ENCODE measurements at regions not wholly inside any gene's neighbourhood (a gene's known extent, or its start where the extent isn't known, plus 50 kb on each side); places are given as distances from the start of the nearest gene placed in this dataset.
"Not testable (repeated sequence)": the region's sequence is repeated elsewhere in the genome, so short reads cannot be mapped to it uniquely, and the experiment has no call there.

DNA sequence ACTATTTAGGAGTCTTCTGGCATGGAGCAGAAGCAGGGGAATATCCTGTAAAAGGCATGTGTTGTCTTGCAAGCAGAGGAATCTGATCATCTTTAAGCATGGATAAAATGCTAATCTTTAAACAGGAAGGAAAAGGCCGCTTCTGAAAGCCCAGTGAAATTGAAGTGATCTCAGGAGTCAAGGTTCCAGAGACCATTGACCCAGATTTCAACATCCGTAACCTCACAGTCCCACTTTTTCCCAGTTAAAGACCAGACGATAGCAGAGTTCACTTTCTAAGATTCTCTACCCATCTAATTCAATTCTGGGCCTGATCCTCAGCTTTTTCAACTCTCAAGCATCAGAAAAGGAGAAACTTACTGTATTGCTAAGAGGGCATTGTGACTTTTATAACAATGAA is 332.2 kb upstream of the LRP1B start:
- intact Hi-C loops (cut with micrococcal nuclease): no loop called here
- H3K27ac Mint-ChIP-seq: no peak overlapping the region
- no peak overlapping the region for H3K4me3 Mint-ChIP-seq
- H3K4me1 Mint-ChIP-seq (ENCODE audit: low read depth): no peaks in the 10 kb centered on the region
- ChIA-PET CTCF (no interaction called here), POLR2A (no interaction called here)
- no peak for DNase-seq
- H3K36me3 Mint-ChIP-seq: no peaks in the 10 kb centered on the region
- peaks cover 11% of the 10 kb centered on the region for H3K9me3 Mint-ChIP-seq
- H3K27me3 Mint-ChIP-seq: no peaks in the 10 kb centered on the region

GRCh38 chr2:142462306-142462705 is 331.5 kb upstream of the LRP1B start:
- H3K4me1 Mint-ChIP-seq (ENCODE audit: low read depth): no peaks in the 10 kb centered on the region
- H3K27ac Mint-ChIP-seq: no peak overlapping the region
- peaks cover 8% of the 10 kb centered on the region for H3K9me3 Mint-ChIP-seq
- POLR2A ChIA-PET: no interaction called here
- no peak for DNase-seq
- H3K36me3 Mint-ChIP-seq: no peaks in the 10 kb centered on the region
- CTCF ChIA-PET: no interaction called here
- intact Hi-C loops (cut with micrococcal nuclease): no loop called here
- H3K27me3 Mint-ChIP-seq: no peaks in the 10 kb centered on the region
- no peak overlapping the region for H3K4me3 Mint-ChIP-seq

DNA sequence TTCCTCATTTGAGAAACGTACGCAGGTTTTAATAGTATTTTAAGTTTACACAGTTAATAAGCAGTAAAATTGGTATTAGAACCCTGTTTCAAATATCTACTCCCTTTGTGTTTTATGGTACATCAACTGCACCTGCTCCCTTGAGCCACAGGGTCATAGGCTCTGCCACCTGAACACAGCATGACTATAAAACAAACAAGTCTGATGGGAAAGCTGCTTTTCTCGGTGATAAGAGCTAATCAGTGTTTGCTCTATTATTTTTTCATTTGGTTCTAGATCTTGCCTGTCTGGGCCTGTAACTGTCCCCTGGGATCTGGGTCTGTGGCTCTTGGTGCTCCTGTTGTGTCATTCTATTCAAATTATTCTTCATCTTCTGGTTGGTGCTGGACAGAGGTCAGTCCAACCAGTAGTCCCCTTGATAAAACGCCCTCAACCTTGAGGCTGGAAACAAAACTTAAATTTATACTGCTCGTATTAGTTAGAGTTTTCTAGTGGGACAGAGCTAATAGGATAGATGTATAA is 314.8 kb upstream of the LRP1B start:
- POLR2A ChIA-PET: no interaction called here
- intact Hi-C loops (cut with micrococcal nuclease): no loop called here
- CTCF ChIA-PET: no interaction called here
- Mint-ChIP-seq H3K36me3 (no peaks in the 10 kb centered on the region), H3K4me1 (ENCODE audit: low read depth) (no peaks in the 10 kb centered on the region), H3K9me3 (peaks cover 6% of the 10 kb centered on the region), H3K4me3 (no peak overlapping the region), H3K27me3 (no peaks in the 10 kb centered on the region), H3K27ac (no peak overlapping the region)
- DNase-seq: no peak

DNA sequence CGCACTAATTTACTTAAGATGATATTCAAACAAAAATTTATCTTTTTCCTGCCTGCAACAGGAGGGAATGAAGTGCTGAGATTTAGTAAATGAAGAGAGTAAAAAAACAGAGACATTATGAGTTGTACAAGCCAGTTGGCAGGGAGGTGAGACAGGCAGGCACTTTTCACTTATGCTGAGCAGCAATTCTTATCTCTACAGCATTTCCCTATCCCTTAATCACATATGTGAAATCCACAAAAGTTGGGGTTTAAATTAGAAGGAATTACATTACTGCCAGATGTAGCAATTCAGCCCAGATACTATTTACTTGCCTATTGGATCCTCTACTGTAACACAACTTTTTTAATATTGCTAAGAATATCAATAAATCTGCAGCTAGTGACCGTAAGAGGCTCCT is 314.2 kb upstream of the LRP1B start:
- no peak for DNase-seq
- intact Hi-C loops (cut with micrococcal nuclease): no loop called here
- Mint-ChIP-seq H3K27me3 (no peaks in the 10 kb centered on the region), H3K36me3 (no peaks in the 10 kb centered on the region), H3K9me3 (peaks cover 6% of the 10 kb centered on the region), H3K4me1 (ENCODE audit: low read depth) (no peaks in the 10 kb centered on the region), H3K4me3 (no peak overlapping the region), H3K27ac (no peak overlapping the region)
- ChIA-PET POLR2A (no interaction called here), CTCF (no interaction called here)

DNA sequence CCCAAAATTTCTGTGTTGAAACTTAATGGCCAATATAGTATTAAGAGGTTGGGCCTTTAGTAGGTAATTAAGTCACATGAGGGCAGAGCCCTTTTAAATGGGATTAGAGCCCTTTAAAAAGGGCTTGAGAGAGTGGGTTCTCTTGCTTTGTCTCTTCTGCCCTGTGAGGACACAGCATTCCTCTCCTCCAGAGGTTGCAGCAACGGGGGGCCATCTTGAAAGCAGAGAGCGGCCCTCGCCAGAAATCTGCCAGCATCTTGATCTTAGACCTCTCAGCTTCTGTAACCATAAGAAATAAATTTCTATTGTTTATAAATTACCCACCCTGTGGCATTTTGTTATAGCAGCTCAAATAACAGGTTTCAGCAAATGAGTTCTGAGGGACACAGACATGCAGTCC is 305.0 kb upstream of the LRP1B start:
- H3K27me3 Mint-ChIP-seq: no peaks in the 10 kb centered on the region
- no peaks in the 10 kb centered on the region for H3K36me3 Mint-ChIP-seq
- CTCF ChIA-PET: no interaction called here
- H3K4me3 Mint-ChIP-seq: no peak overlapping the region
- no peak overlapping the region for H3K27ac Mint-ChIP-seq
- no peaks in the 10 kb centered on the region for H3K4me1 Mint-ChIP-seq (ENCODE audit: low read depth)
- peaks cover 3% of the 10 kb centered on the region for H3K9me3 Mint-ChIP-seq
- POLR2A ChIA-PET: no interaction called here
- no peak for DNase-seq
- intact Hi-C loops (cut with micrococcal nuclease): no loop called here

DNA sequence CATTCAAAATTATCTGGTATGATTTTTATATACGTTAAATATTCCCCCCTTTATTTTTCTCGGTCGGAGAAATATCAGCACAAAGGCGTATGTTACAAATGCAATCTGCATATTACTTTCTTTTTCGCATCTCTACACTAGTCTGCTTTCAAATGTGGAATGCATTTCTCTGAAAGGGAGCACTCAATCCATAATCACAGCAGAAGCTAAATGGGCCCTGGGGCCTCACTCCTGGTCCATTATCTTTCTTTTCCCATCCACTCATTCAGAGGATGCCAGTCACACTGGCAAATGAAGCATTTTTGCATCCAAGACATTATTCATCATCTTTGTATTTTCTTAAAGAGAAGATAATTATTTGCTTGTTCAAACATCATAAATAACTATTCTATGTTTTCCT is 295.2 kb upstream of the LRP1B start:
- H3K27ac Mint-ChIP-seq: no peak overlapping the region
- no peaks in the 10 kb centered on the region for H3K4me1 Mint-ChIP-seq (ENCODE audit: low read depth)
- no peak overlapping the region for H3K4me3 Mint-ChIP-seq
- H3K27me3 Mint-ChIP-seq: no peaks in the 10 kb centered on the region
- ChIA-PET POLR2A (no interaction called here), CTCF (no interaction called here)
- H3K36me3 Mint-ChIP-seq: no peaks in the 10 kb centered on the region
- DNase-seq: no peak
- peaks cover 17% of the 10 kb centered on the region for H3K9me3 Mint-ChIP-seq
- intact Hi-C loops (cut with micrococcal nuclease): no loop called here

DNA sequence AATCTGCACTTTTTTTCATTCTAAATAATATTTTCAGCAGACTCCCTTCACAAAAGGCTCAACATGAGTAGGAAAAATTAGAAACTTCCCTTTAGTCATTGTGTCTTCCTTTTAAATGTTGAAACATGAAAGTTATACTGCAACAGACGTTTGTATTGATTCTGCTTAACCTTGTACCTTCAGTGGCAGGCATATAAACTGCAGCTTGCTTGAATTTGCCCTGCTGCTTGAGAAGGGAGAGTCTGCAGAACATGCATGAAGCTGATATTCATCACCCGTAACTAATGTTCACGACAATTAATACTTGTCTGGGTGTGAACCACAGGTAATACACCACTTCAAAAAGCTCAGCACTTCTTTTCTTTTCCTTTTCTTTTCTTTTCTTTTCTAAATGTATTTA is 294.7 kb upstream of the LRP1B start:
- no peaks in the 10 kb centered on the region for H3K36me3 Mint-ChIP-seq
- ChIA-PET POLR2A (no interaction called here), CTCF (no interaction called here)
- H3K27me3 Mint-ChIP-seq: no peaks in the 10 kb centered on the region
- intact Hi-C loops (cut with micrococcal nuclease): no loop called here
- peaks cover 17% of the 10 kb centered on the region for H3K9me3 Mint-ChIP-seq
- no peak overlapping the region for H3K4me3 Mint-ChIP-seq
- H3K4me1 Mint-ChIP-seq (ENCODE audit: low read depth): no peaks in the 10 kb centered on the region
- DNase-seq: no peak
- H3K27ac Mint-ChIP-seq: no peak overlapping the region

GRCh38 chr2:142423603-142424002 is 292.8 kb upstream of the LRP1B start:
- ChIA-PET POLR2A (no interaction called here), CTCF (no interaction called here)
- H3K27ac Mint-ChIP-seq: no peak overlapping the region
- no peak overlapping the region for H3K4me3 Mint-ChIP-seq
- intact Hi-C loops (cut with micrococcal nuclease): no loop called here
- H3K27me3 Mint-ChIP-seq: no peaks in the 10 kb centered on the region
- DNase-seq: no peak
- no peaks in the 10 kb centered on the region for H3K4me1 Mint-ChIP-seq (ENCODE audit: low read depth)
- no peaks in the 10 kb centered on the region for H3K36me3 Mint-ChIP-seq
- H3K9me3 Mint-ChIP-seq: peaks cover 11% of the 10 kb centered on the region

DNA sequence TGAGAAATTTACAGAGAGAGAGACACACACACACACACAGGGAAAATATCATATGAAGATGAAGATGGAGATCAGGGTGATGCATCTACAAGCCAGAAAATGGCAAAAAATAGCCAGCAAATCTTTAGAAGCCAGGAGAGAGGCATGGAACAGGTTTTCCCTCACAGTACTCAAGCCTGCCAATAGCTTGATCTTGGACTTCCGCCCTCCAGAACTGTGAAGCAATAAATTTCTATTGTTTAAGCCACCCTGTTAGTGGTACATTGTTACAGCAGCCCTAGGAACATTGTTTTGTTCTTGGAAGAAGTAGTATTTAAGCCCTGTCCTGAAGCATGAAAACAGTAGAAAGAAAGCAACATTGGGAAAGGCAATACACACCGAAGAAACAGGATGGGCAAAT is 292.0 kb upstream of the LRP1B start:
- CTCF ChIA-PET: no interaction called here
- H3K4me1 Mint-ChIP-seq (ENCODE audit: low read depth): no peaks in the 10 kb centered on the region
- H3K27ac Mint-ChIP-seq: no peak overlapping the region
- no peaks in the 10 kb centered on the region for H3K27me3 Mint-ChIP-seq
- H3K36me3 Mint-ChIP-seq: no peaks in the 10 kb centered on the region
- intact Hi-C loops (cut with micrococcal nuclease): no loop called here
- H3K9me3 Mint-ChIP-seq: peaks cover 10% of the 10 kb centered on the region
- no peak for DNase-seq
- POLR2A ChIA-PET: no interaction called here
- H3K4me3 Mint-ChIP-seq: no peak overlapping the region

DNA sequence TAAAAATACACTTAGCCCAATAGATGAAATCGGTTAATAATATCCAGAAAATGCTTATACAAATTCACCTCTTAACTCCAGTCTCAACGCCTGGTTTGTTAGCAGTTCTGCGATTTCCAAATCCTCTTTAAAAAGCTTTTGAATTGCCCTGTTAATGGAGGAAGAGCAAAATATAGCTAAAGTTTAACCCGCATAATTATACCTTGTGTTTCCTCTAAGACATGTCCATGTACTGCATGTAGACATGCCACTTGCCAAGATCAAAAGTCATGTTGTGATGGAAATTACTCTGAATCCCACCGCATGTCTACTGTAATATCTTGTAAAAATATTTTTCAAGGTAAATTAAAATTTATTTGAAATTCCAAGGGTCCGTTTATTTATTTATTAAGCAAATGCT is 291.2 kb upstream of the LRP1B start:
- intact Hi-C loops (cut with micrococcal nuclease): no loop called here
- POLR2A ChIA-PET: no interaction called here
- no peak overlapping the region for H3K27ac Mint-ChIP-seq
- CTCF ChIA-PET: no interaction called here
- H3K4me1 Mint-ChIP-seq (ENCODE audit: low read depth): no peaks in the 10 kb centered on the region
- H3K4me3 Mint-ChIP-seq: no peak overlapping the region
- H3K27me3 Mint-ChIP-seq: no peaks in the 10 kb centered on the region
- no peak for DNase-seq
- H3K36me3 Mint-ChIP-seq: no peaks in the 10 kb centered on the region
- H3K9me3 Mint-ChIP-seq: peaks cover 10% of the 10 kb centered on the region

DNA sequence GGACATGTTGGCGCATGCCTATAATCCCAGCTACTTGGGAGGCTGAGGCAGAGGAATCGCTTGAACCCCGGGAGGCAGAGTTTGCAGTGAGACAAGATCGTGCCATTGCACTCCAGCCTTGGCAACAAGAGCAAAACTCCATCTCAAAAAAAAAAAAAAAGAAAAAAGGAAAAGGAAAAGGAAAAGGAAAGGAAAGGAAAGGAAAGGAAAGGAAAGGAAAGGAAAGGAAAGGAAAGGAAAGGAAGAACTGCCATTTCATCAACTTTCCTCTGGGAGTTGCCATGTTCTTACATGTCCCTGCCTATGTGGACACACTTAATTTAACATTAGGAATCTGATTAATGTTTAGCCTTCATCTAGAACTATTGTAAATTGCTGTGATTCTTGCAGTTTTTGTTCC is 287.9 kb upstream of the LRP1B start:
- H3K36me3 Mint-ChIP-seq; H3K27ac Mint-ChIP-seq; H3K9me3 Mint-ChIP-seq; H3K4me1 Mint-ChIP-seq (ENCODE audit: low read depth); H3K27me3 Mint-ChIP-seq; POLR2A ChIA-PET; CTCF ChIA-PET; DNase-seq; intact Hi-C loops (cut with micrococcal nuclease); H3K4me3 Mint-ChIP-seq: not testable (repeated sequence)

GRCh38 chr2:142416996-142417395 is 286.2 kb upstream of the LRP1B start:
- Mint-ChIP-seq H3K27me3 (no peaks in the 10 kb centered on the region), H3K27ac (no peak overlapping the region), H3K4me1 (ENCODE audit: low read depth) (no peaks in the 10 kb centered on the region), H3K4me3 (no peak overlapping the region), H3K36me3 (no peaks in the 10 kb centered on the region), H3K9me3 (peaks cover 2% of the 10 kb centered on the region)
- intact Hi-C loops (cut with micrococcal nuclease): no loop called here
- ChIA-PET CTCF (no interaction called here), POLR2A (no interaction called here)
- DNase-seq: no peak

GRCh38 chr2:142415461-142415860 is 284.6 kb upstream of the LRP1B start:
- intact Hi-C loops (cut with micrococcal nuclease): no loop called here
- CTCF ChIA-PET: no interaction called here
- Mint-ChIP-seq H3K27ac (no peak overlapping the region), H3K36me3 (no peaks in the 10 kb centered on the region), H3K4me3 (no peak overlapping the region), H3K27me3 (no peaks in the 10 kb centered on the region), H3K4me1 (ENCODE audit: low read depth) (no peaks in the 10 kb centered on the region), H3K9me3 (peaks cover 2% of the 10 kb centered on the region)
- no peak for DNase-seq
- POLR2A ChIA-PET: no interaction called here

GRCh38 chr2:142398212-142398611 is 267.4 kb upstream of the LRP1B start:
- intact Hi-C loops (cut with micrococcal nuclease): no loop called here
- no peak for DNase-seq
- ChIA-PET POLR2A (no interaction called here), CTCF (no interaction called here)
- Mint-ChIP-seq H3K9me3 (peaks cover 29% of the 10 kb centered on the region), H3K4me3 (no peak overlapping the region), H3K27ac (no peak overlapping the region), H3K36me3 (no peaks in the 10 kb centered on the region), H3K4me1 (ENCODE audit: low read depth) (no peaks in the 10 kb centered on the region), H3K27me3 (no peaks in the 10 kb centered on the region)
